Heart left ventricle (tissue), 16 donors: ENCODE measurements at regions not wholly inside any gene's neighbourhood (a gene's known extent, or its start where the extent isn't known, plus 50 kb on each side); places are given as distances from the start of the nearest gene placed in this dataset.

ENCODE experiments used
- ATAC-seq, 4 donors: fragments of 200-7000 bp; cut with Tn5 transposase; one replicate each; pipeline ENCODE4 v1.9.1; 2020 to 2022; ENCODE audit warnings: moderate library complexity in 4 of 4, mild to moderate bottlenecking in 3 of 4, moderate number of reproducible peaks in 1 of 4
- DNase-seq, 5 donors: peaks; one replicate each; pipeline ENCODE4 v3.0.0-alpha.2; 2020
- H3K27ac ChIP-seq, 12 donors: fragments of 200-600 bp; sonication (generic) in 4 of 12; one replicate each; pipeline versions ENCODE4 v1.5.0 to v1.8.0; 2016 to 2022; ENCODE audit warnings: mild to moderate bottlenecking in 2 of 12
- H3K27me3 ChIP-seq, 9 donors: fragments of 200-600 bp; sonication (generic) in 2 of 9; one replicate each; pipeline versions ENCODE4 v1.5.1 to v1.8.0; 2016 to 2022; ENCODE audit warnings: mild to moderate bottlenecking in 3 of 9
- H3K36me3 ChIP-seq, 9 donors: fragments of 200-600 bp; sonication (generic) in 2 of 9; one replicate each; pipeline versions ENCODE4 v1.5.0 to v1.8.0; 2018 to 2022; ENCODE audit warnings: mild to moderate bottlenecking in 2 of 9
- H3K4me1 ChIP-seq, 12 donors: fragments of 200-600 bp; sonication (generic) in 4 of 12; one replicate each; pipeline versions ENCODE4 v1.5.0 to v1.8.0; 2016 to 2022; ENCODE audit warnings: mild to moderate bottlenecking in 3 of 12
- H3K4me3 ChIP-seq, 12 donors: fragments of 200-600 bp; sonication (generic) in 4 of 12; one replicate each; pipeline versions ENCODE4 v1.5.0 to v1.8.0; 2017 to 2022; ENCODE audit warnings: mild to moderate bottlenecking in 9 of 12, moderate library complexity in 4 of 12
- H3K9me3 ChIP-seq, 12 donors: fragments of 200-600 bp; sonication (generic) in 4 of 12; one replicate each; pipeline versions ENCODE4 v1.5.0 to v1.8.0; 2016 to 2022; ENCODE audit warnings: mild to moderate bottlenecking in 1 of 12
- POLR2A ChIP-seq, 2 donors: fragments of 450-650 bp; IDR thresholded peaks; one replicate each; pipeline ENCODE4 v1.6.1; 2017; ENCODE audit warnings: antibody characterized with exemption in 2 of 2, mild to moderate bottlenecking in 2 of 2, moderate library complexity in 2 of 2
- WGBS, 4 donors: extraction: QIAGEN DNeasy Blood & Tissue Kit in 2 of 4; methylation state at CpG; one replicate each; pipeline versions ENCODE4 v1.1.5 to v1.1.7; 2013 to 2018; 5-methylcytosine and 5-hydroxymethylcytosine counted together
- intact Hi-C, 10 donors: fragments of 100-400 bp; cut with DNase I; formaldehyde crosslinking; loops; one replicate each; pipeline versions ENCODE4 v1.11.1 to v1.14.2; 2022
- TF ChIP-seq, protein P1 (sequence below), 12 donors: fragments of 200-600 bp; sonication (generic) in 4 of 12; IDR thresholded peaks; one replicate each; pipeline versions ENCODE4 v1.5.0 to v1.8.0; 2018 to 2022; ENCODE audit warnings: antibody characterized with exemption in 12 of 12, mild to moderate bottlenecking in 5 of 12
- donor health status: ischemic (EF 13 %, LVEDD 7.1; RV severe dilation, severe dysfunction).
- donor health status: healthy with polysubstance abuse.
- donor health status: DM: no; HTN: yes; CAD: no.
- donor health status: DM: no; HTN: no; CAD: no.
- donor health status: ischemic (EF 25% LVEDD 6.9; RV normal size, moderate dysfunction).
- donor health status: ischemic (EF 25% LVEDD 5.7; RV mildly dilated, moderate dysfunction).
- donor health status: healthy.
- donor health status: DM: yes; HTN: yes; CAD: no.
- donor health status: ischemic (EF 35%, LVEDD 5.7; RV mildly dilated, moderate dysfunction).
- donor health status: nonischemic (EF 11% LVEDD 7.7; RV severe dilation, severe dysfunction).
- donor health status: DM: yes; HTN: yes; CAD: no.
- donor health status: PGD.
- donor health status: ischemic (EF 29% LVEDD 5.4; RV normal size, mild dysfunction).
- donor health status: nonischemic (EF 23%, LVEDD 6.1; RV moderate dilation, normal function).

DNA sequence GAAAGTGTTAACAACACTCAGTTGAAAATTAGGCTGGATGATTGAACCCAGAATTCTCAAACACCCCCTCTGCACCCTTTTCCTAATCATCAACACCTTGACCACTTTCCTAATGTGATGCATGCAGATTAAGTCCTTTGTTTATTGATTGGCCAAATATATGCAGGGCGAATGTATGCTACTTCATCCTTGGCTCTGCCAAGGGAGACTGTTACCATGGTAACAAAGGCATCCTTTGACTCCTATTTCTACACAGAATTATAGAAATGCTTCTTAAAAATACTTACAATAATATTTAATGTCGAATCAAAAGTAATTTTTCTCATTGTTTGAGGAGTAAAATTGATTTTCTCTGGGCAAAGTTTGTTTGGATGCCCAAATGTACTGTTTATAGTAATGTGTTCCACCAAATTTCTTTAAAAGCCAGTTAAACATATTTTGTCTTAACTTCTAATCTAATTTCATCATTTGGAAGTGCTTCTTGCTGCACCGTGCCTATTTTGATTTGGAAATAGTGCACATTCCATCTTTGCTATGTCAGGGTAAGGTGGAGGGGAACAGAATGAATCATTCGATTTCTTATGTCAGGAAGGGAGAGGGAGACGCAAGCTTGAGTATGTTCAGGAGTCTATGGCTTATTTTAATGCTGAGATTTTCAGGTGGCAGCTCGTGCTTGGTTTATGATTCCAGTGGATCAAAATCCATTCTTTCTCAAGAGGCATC lies 1384.3 kb upstream of the WWC1 start:
- ATAC-seq = no peak
- Histone ChIP-seq H3K36me3 (no peaks in the 10 kb centered on the region), H3K4me3 (no peak overlapping the region), H3K27ac (no peak overlapping the region), H3K27me3 (no peaks in the 10 kb centered on the region), H3K9me3 (no peaks in the 10 kb centered on the region), H3K4me1 (no peaks in the 10 kb centered on the region)
- 48 to 59% (median 54%) methylated on average over 6 of the region's 6 CpGs for WGBS, 4 donors
- TF ChIP-seq, protein P1, sequence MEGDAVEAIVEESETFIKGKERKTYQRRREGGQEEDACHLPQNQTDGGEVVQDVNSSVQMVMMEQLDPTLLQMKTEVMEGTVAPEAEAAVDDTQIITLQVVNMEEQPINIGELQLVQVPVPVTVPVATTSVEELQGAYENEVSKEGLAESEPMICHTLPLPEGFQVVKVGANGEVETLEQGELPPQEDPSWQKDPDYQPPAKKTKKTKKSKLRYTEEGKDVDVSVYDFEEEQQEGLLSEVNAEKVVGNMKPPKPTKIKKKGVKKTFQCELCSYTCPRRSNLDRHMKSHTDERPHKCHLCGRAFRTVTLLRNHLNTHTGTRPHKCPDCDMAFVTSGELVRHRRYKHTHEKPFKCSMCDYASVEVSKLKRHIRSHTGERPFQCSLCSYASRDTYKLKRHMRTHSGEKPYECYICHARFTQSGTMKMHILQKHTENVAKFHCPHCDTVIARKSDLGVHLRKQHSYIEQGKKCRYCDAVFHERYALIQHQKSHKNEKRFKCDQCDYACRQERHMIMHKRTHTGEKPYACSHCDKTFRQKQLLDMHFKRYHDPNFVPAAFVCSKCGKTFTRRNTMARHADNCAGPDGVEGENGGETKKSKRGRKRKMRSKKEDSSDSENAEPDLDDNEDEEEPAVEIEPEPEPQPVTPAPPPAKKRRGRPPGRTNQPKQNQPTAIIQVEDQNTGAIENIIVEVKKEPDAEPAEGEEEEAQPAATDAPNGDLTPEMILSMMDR (IDR thresholded peaks at IDR 0.05) = no peak
- TF ChIP-seq POLR2A (IDR thresholded peaks at IDR 0.05) = no peak
- DNase-seq = no peak
- intact Hi-C loops = no loop called here

DNA sequence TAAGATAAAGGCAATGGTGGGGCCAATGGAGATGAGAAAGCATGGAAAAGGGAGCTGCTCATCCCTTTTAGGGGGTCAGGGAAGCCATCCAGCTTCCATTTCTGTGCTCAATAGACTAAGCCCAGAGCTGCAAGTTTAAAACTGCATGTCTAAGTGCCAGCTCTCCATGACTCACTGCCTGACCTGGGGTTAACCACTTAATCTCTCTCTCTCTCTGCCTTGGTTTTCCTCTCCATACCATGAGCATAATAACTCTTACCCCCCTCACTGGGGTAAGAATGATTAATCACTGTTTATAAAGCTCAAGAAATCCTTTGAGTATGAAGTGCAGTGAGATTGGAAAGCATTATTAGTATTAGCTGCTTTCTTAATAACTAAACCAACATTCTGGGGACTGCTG lies 1382.4 kb upstream of the WWC1 start:
- no peak for DNase-seq
- no peak overlapping the region for H3K27ac ChIP-seq
- no peaks in the 10 kb centered on the region for H3K4me1 ChIP-seq
- H3K27me3 ChIP-seq = no peaks in the 10 kb centered on the region
- no peak overlapping the region for H3K4me3 ChIP-seq
- no peaks in the 10 kb centered on the region for H3K36me3 ChIP-seq
- no peak for TF ChIP-seq POLR2A (IDR thresholded peaks at IDR 0.05)
- ATAC-seq = no peak
- no peaks in the 10 kb centered on the region for H3K9me3 ChIP-seq
- intact Hi-C loops = no loop called here

GRCh38 chr5:166909926-166910325 lies 1381.5 kb upstream of the WWC1 start:
- TF ChIP-seq POLR2A (IDR thresholded peaks at IDR 0.05) = no peak
- TF ChIP-seq, protein P1 (IDR thresholded peaks at IDR 0.05) = no peak
- no peaks in the 10 kb centered on the region for H3K36me3 ChIP-seq
- intact Hi-C loops = no loop called here
- H3K9me3 ChIP-seq = no peaks in the 10 kb centered on the region
- ATAC-seq (no peak), DNase-seq (no peak)
- no peak overlapping the region for H3K4me3 ChIP-seq
- WGBS, 4 donors = 82 to 94% (median 87%) methylated on average over 2 of the region's 2 CpGs
- no peak overlapping the region for H3K27ac ChIP-seq
- no peaks in the 10 kb centered on the region for H3K27me3 ChIP-seq
- no peaks in the 10 kb centered on the region for H3K4me1 ChIP-seq

- intact Hi-C loops = no loop called here
- no peaks in the 10 kb centered on the region for H3K36me3 ChIP-seq
- TF ChIP-seq, protein P1 (IDR thresholded peaks at IDR 0.05) = no peak
- no peak for TF ChIP-seq POLR2A (IDR thresholded peaks at IDR 0.05)
- no peaks in the 10 kb centered on the region for H3K9me3 ChIP-seq
- no peak overlapping the region for H3K27ac ChIP-seq
- ATAC-seq (no peak), DNase-seq (no peak)
- 38 to 48% (median 40%) methylated on average over 3 of the region's 3 CpGs for WGBS, 4 donors
- no peaks in the 10 kb centered on the region for H3K27me3 ChIP-seq
- no peaks in the 10 kb centered on the region for H3K4me1 ChIP-seq
- no peak overlapping the region for H3K4me3 ChIP-seq
Measured at GRCh38 chr5:166910995-166911394, 1380.5 kb upstream of the WWC1 start.

- DNase-seq (no peak), ATAC-seq (no peak)
- H3K27ac ChIP-seq = no peak overlapping the region
- no peaks in the 10 kb centered on the region for H3K4me1 ChIP-seq
- H3K9me3 ChIP-seq = no peaks in the 10 kb centered on the region
- 93 to 96% (median 93%) methylated on average over 4 of the region's 4 CpGs for WGBS, 4 donors
- H3K36me3 ChIP-seq = no peaks in the 10 kb centered on the region
- H3K4me3 ChIP-seq = no peak overlapping the region
- intact Hi-C loops = no loop called here
- no peaks in the 10 kb centered on the region for H3K27me3 ChIP-seq
- no peak for TF ChIP-seq POLR2A (IDR thresholded peaks at IDR 0.05)
- TF ChIP-seq, protein P1 (IDR thresholded peaks at IDR 0.05) = no peak
Measured at GRCh38 chr5:166916021-166916420, 1375.4 kb upstream of the WWC1 start.
